Aorta (tissue), 5 donors: ENCODE measurements at regions not wholly inside any gene's neighbourhood (a gene's known extent, or its start where the extent isn't known, plus 50 kb on each side); places are given as distances from the start of the nearest gene placed in this dataset.
"Not testable (repeated sequence)": the region's sequence is repeated elsewhere in the genome, so short reads cannot be mapped to it uniquely, and the experiment has no call there.

Experiments used
- ATAC-seq: fragments of 200-7000 bp; cut with Tn5 transposase; one replicate; pipeline ENCODE4 v1.9.1; 2022; ENCODE audit warnings: moderate library complexity; ENCODE audit not compliant: low FRiP score
- DNase-seq, 2 donors: peaks; one replicate each; pipeline ENCODE4 v3.0.0-alpha.2; 2020
- H3K27ac ChIP-seq, 2 donors: one replicate each; pipeline ENCODE4 v1.5.1; 2013; ENCODE audit warnings: low read length in 2 of 2, mild to moderate bottlenecking in 2 of 2, moderate library complexity in 2 of 2, control low read depth in 1 of 2, inconsistent platforms in 1 of 2, low read depth in 1 of 2
- H3K27me3 ChIP-seq, 2 donors: one replicate each; pipeline ENCODE4 v1.6.1; 2013; ENCODE audit warnings: control low read depth in 1 of 2, low read length in 1 of 2, mild to moderate bottlenecking in 1 of 2, moderate library complexity in 1 of 2; ENCODE audit not compliant: insufficient read depth in 2 of 2, control insufficient read depth in 1 of 2
- H3K36me3 ChIP-seq, 2 donors: one replicate each; pipeline ENCODE4 v1.6.1; 2013; ENCODE audit warnings: control low read depth in 1 of 2, low read length in 1 of 2, mild to moderate bottlenecking in 1 of 2; ENCODE audit not compliant: insufficient read depth in 2 of 2, control insufficient read depth in 1 of 2
- H3K4me1 ChIP-seq, 2 donors: one replicate each; pipeline ENCODE4 v1.6.1; 2013; ENCODE audit warnings: low read length in 2 of 2, control low read depth in 1 of 2, mild to moderate bottlenecking in 1 of 2, moderate library complexity in 1 of 2; ENCODE audit not compliant: insufficient read depth in 2 of 2, control insufficient read depth in 1 of 2
- H3K4me3 ChIP-seq, 2 donors: one replicate each; pipeline ENCODE4 v1.5.1; 2013; ENCODE audit warnings: low read length in 2 of 2, control low read depth in 1 of 2, mild to moderate bottlenecking in 1 of 2
- H3K9me3 ChIP-seq: one replicate; pipeline ENCODE4 v1.6.1; 2013; ENCODE audit warnings: mild to moderate bottlenecking, low read length; ENCODE audit not compliant: control insufficient read depth
- WGBS, 2 donors: extraction: QIAGEN DNeasy Blood & Tissue Kit; methylation state at CpG; one replicate each; pipeline ENCODE4 v1.1.7; 2013; 5-methylcytosine and 5-hydroxymethylcytosine counted together
- intact Hi-C, 2 donors: fragments of 100-400 bp; cut with DNase I; formaldehyde crosslinking; loops; one replicate each; pipeline versions ENCODE4 v1.14.2 to v1.15.0; 2022
- donor health status: healthy with polysubstance abuse.
- donor health status: Bipolar disorder and iron deficiency.
- donor health status: DM: no; HTN: no; CAD: no.
- donor health status: DM: no; HTN: no; CAD: no.
- donor health status: DM: yes; HTN: yes; CAD: no.

- ATAC-seq, result no peak
- 68 to 75% methylated on average over 4 of the region's 4 CpGs for WGBS, 2 donors
These were observed 173.0 kb downstream of the MSX2 start for GRCh38 chr5:174897281-174897950.

DNA sequence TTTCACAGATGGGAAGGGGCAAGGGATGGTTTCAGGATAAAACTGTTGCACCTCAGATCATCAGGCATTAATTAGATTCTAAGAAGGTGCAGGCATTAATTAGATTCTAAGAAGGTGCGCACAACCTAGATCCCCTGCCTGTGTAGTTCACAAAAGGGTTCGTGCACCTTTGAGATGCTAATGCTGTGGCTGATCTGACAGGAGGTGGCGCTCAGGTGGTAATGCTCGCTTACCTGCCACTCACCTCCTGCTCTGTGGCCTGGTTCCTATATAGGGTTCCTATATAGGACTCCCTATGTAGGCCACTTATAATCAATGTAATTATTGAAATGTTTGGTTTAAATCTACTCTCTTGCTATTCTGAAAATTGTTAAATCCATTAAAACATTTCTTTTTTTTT, 171.0 kb downstream of the MSX2 start:
- H3K4me3 ChIP-seq, result no peak overlapping the region
- H3K27ac ChIP-seq, result no peak overlapping the region
- 48 to 52% methylated on average over 4 of the region's 4 CpGs for WGBS, 2 donors
- H3K27me3 ChIP-seq, result peaks cover 0 to 2% of the 10 kb centered on the region in 2 donors
- H3K4me1 ChIP-seq, result no peaks in the 10 kb centered on the region
- no peak for DNase-seq
- H3K36me3 ChIP-seq, result no peaks in the 10 kb centered on the region
- ATAC-seq, result no peak
- H3K9me3 ChIP-seq, result peaks cover 2% of the 10 kb centered on the region
- intact Hi-C loops, result no loop called here

More at GRCh38 chr5:174897281-174897950, 173.0 kb downstream of the MSX2 start:
- peaks cover 2% of the 10 kb centered on the region for H3K9me3 ChIP-seq
- H3K27ac ChIP-seq, result no peak overlapping the region
- no peaks in the 10 kb centered on the region for H3K4me1 ChIP-seq
- no peaks in the 10 kb centered on the region for H3K27me3 ChIP-seq
- no peak for DNase-seq
- no peaks in the 10 kb centered on the region for H3K36me3 ChIP-seq
- no peak overlapping the region for H3K4me3 ChIP-seq
- intact Hi-C loops, result no loop called here

- H3K4me1 ChIP-seq, result no peaks in the 10 kb centered on the region
- peaks cover 0 to 2% of the 10 kb centered on the region in 2 donors for H3K27me3 ChIP-seq
- H3K27ac ChIP-seq, result no peak overlapping the region
- intact Hi-C loops, result no loop called here
- no peaks in the 10 kb centered on the region for H3K9me3 ChIP-seq
- 90% methylated on average over 7 of the region's 7 CpGs for WGBS, 2 donors
- H3K4me3 ChIP-seq, result no peak overlapping the region
- no peak for DNase-seq
- no peak for ATAC-seq
- no peaks in the 10 kb centered on the region for H3K36me3 ChIP-seq
These were observed 168.4 kb downstream of the MSX2 start for GRCh38 chr5:174892742-174893141.

GRCh38 chr5:174880412-174881200, 156.2 kb downstream of the MSX2 start:
- ATAC-seq, intact Hi-C loops, H3K27ac ChIP-seq, DNase-seq, H3K9me3 ChIP-seq, H3K4me3 ChIP-seq, H3K4me1 ChIP-seq, H3K36me3 ChIP-seq, H3K27me3 ChIP-seq: not testable (repeated sequence)
- WGBS, 2 donors, result 90 to 95% methylated on average over 40 of the region's 40 CpGs

DNA sequence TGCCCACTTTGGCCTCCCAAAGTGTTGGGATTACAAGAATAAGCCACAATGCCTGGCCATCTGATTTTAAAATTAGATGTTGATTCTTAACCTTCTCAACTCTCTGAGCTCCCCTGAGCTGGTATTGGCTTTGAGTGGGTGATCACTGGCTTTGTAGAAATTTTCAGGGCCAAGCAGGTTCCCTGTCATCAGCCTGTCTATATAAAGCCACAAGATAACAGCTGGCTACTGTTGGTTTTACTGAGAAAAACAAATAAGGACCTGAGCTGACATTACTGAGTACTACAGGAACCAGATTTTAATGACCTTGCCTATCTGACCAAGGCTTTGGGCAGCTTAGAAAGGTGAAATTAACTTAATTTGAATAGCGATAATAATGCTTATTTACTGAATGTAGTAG, 153.6 kb downstream of the MSX2 start:
- H3K4me3 ChIP-seq, result no peak overlapping the region
- ATAC-seq (no peak), DNase-seq (no peak)
- intact Hi-C loops, result no loop called here
- H3K27ac ChIP-seq, result no peak overlapping the region
- no peaks in the 10 kb centered on the region for H3K4me1 ChIP-seq
- WGBS, 2 donors, result 85 to 91% methylated on average over 1 of the region's 1 CpG
- H3K27me3 ChIP-seq, result peaks cover 0 to 2% of the 10 kb centered on the region in 2 donors
- H3K36me3 ChIP-seq, result no peaks in the 10 kb centered on the region
- H3K9me3 ChIP-seq, result no peaks in the 10 kb centered on the region

GRCh38 chr5:174872271-174872670, 147.9 kb downstream of the MSX2 start:
- H3K9me3 ChIP-seq, result no peaks in the 10 kb centered on the region
- peaks cover 0 to 4% of the 10 kb centered on the region in 2 donors for H3K27me3 ChIP-seq
- DNase-seq (no peak), ATAC-seq (no peak)
- H3K27ac ChIP-seq, result no peak overlapping the region
- no peaks in the 10 kb centered on the region for H3K36me3 ChIP-seq
- WGBS, 2 donors, result 34 to 57% methylated on average over 1 of the region's 1 CpG
- no peak overlapping the region for H3K4me3 ChIP-seq
- no peaks in the 10 kb centered on the region for H3K4me1 ChIP-seq
- intact Hi-C loops, result no loop called here

DNA sequence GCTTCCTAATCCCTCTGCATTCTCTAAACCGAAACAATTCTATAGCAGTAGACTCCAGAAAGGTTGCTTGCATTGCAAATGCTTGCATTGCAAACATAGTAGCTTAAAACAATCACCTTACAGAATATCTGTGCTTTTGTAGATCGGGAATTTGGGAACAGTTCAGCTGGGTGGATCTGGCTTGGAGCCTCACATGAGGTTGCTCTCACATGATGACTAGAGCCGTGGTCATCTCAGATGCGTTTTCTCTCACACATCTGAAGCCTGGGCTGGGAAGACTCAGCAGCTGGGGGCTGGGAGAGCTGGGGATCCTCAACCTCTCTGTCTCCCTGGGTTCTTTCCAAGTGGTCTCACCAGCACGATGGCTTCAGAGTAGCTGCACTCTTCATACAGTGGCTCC, 127.8 kb downstream of the MSX2 start:
- Histone ChIP-seq H3K27ac (no peak overlapping the region), H3K4me1 (no peaks in the 10 kb centered on the region), H3K27me3 (no peaks in the 10 kb centered on the region), H3K36me3 (no peaks in the 10 kb centered on the region), H3K9me3 (peaks cover 2% of the 10 kb centered on the region), H3K4me3 (no peak overlapping the region)
- intact Hi-C loops, result no loop called here
- no peak for DNase-seq
- no peak for ATAC-seq
- WGBS, 2 donors, result 66 to 68% methylated on average over 5 of the region's 5 CpGs

DNA sequence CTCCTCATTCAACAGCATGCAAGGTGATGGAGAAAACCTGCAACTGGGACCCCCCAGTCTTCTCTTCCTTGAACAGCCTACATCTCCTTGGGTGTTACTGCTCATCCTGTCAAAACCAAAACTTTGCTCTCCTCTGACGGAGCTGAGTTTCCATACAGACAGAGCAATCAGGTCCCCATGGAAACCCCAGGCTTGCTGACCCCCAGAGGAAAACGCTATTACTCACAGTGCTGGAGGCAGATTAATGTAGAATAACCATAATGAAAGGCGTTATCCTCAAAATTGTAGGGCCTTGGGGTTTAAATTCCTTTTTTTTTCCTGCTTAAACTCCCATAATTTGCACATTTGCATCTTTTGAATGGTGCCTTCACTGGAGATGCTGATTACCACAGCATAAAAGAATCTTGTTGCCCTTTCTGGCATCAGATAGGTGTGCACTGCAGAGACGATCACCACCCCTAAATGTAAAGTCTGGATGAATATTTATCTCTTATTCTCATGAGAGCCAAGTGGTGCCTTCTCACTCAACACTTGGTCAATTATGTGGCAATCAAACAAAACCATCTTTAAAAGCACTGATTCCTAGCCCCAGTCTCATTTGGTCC, 126.3 kb downstream of the MSX2 start:
- ATAC-seq (no peak), DNase-seq (no peak)
- H3K4me3 ChIP-seq, result no peak overlapping the region
- H3K9me3 ChIP-seq, result peaks cover 2% of the 10 kb centered on the region
- intact Hi-C loops, result no loop called here
- H3K36me3 ChIP-seq, result no peaks in the 10 kb centered on the region
- no peaks in the 10 kb centered on the region for H3K27me3 ChIP-seq
- no peak overlapping the region for H3K27ac ChIP-seq
- WGBS, 2 donors, result 27 to 36% methylated on average over 4 of the region's 4 CpGs
- H3K4me1 ChIP-seq, result no peaks in the 10 kb centered on the region
